Stimulated activated CD4-positive, alpha-beta T cell treated with anti-CD3 and anti-CD28 coated beads, Interleukin-15, amount 100 ng/mL, for 1 hour (primary cell): ENCODE measurements at regions not wholly inside any gene's neighbourhood (a gene's known extent, or its start where the extent isn't known, plus 50 kb on each side); places are given as distances from the start of the nearest gene placed in this dataset.
"Not testable (repeated sequence)": the region's sequence is repeated elsewhere in the genome, so short reads cannot be mapped to it uniquely, and the experiment has no call there.

Source experiments
- DNase-seq, 2 donors: peaks; one replicate each; pipeline ENCODE4 v3.0.0-alpha.2; 2020; ENCODE audit warnings: low read depth in 1 of 2, low spot score in 1 of 2

GRCh38 chr12:114616081-114616480, 67.9 kb downstream of the TBX3 start:
- no peak for DNase-seq

- no peak for DNase-seq
Observed at GRCh38 chr12:114614040-114614439, 69.9 kb downstream of the TBX3 start.

- no peak for DNase-seq
Observed at GRCh38 chr12:114612062-114612461, 71.9 kb downstream of the TBX3 start.

GRCh38 chr12:114611145-114612018, 72.6 kb downstream of the TBX3 start:
- no peak for DNase-seq

- DNase-seq, result no peak
Observed at GRCh38 chr12:114608509-114608908, 75.5 kb downstream of the TBX3 start.

- DNase-seq, result no peak
Observed at GRCh38 chr12:114605918-114606317, 78.1 kb downstream of the TBX3 start.

- no peak for DNase-seq
Observed at GRCh38 chr12:114604606-114605005, 79.4 kb downstream of the TBX3 start.

- not testable (repeated sequence) for DNase-seq
Observed at GRCh38 chr12:114600584-114600983, 83.4 kb downstream of the TBX3 start.

GRCh38 chr12:114598111-114598510, 85.9 kb downstream of the TBX3 start:
- no peak for DNase-seq

GRCh38 chr12:114592946-114593345, 91.0 kb downstream of the TBX3 start:
- no peak for DNase-seq

- DNase-seq, result no peak
Observed at GRCh38 chr12:114588061-114588460, 95.9 kb downstream of the TBX3 start.

GRCh38 chr12:114580306-114580705, 103.7 kb downstream of the TBX3 start:
- DNase-seq, result no peak

GRCh38 chr12:114579389-114579788, 104.6 kb downstream of the TBX3 start:
- DNase-seq, result no peak

GRCh38 chr12:114562654-114563053, 121.3 kb downstream of the TBX3 start:
- DNase-seq, result no peak

- DNase-seq, result no peak
Observed at GRCh38 chr12:114555451-114555850, 128.5 kb downstream of the TBX3 start.

GRCh38 chr12:114547636-114548035, 136.3 kb downstream of the TBX3 start:
- no peak for DNase-seq

GRCh38 chr12:114530417-114530816, 124.5 kb upstream of the TBX5 start:
- DNase-seq, result no peak

- DNase-seq, result no peak
Observed at GRCh38 chr12:114529966-114530365, 124.0 kb upstream of the TBX5 start.

- no peak for DNase-seq
Observed at GRCh38 chr12:114528766-114529165, 122.8 kb upstream of the TBX5 start.

- DNase-seq, result not testable (repeated sequence)
Observed at GRCh38 chr12:114521160-114521559, 115.2 kb upstream of the TBX5 start.

- no peak for DNase-seq
Observed at GRCh38 chr12:114512351-114512750, 106.4 kb upstream of the TBX5 start.

GRCh38 chr12:114508529-114509129, 102.7 kb upstream of the TBX5 start:
- DNase-seq, result peak; percentile 14 to 33

- no peak for DNase-seq
Observed at GRCh38 chr12:114506651-114507050, 100.7 kb upstream of the TBX5 start.
